ENCODE measurements at regions not wholly inside any gene's neighbourhood (a gene's known extent, or its start where the extent isn't known, plus 50 kb on each side); places are given as distances from the start of the nearest gene placed in this dataset.

GRCh38 chr14:89015016-89015415, 190.6 kb downstream of the TTC8 start:
- no peak for DNase-seq

- DNase-seq: no peak
Observed at GRCh38 chr14:89017417-89017816, 193.0 kb downstream of the TTC8 start.

GRCh38 chr14:89022274-89022673, 197.8 kb downstream of the TTC8 start:
- DNase-seq: no peak

DNA sequence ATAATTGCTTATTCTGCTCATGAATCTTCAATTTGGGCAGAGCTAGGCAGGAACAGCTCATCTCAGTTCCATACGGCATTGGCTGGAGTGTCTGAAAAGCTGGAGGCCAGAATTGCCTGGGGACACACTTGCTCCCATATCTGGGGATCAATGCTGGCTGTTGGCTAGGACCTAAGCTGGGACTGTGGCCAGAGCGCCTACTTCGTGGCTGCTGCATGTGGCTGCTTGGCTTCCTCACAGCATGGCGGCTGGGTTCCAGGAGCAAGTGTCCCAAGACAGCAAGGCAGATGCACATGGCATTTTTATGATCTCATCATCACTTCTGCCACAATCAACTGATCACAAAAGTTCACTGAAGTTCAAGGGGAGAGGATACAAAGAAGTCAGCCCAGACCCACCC, 200.2 kb downstream of the TTC8 start:
- no peak for DNase-seq

DNA sequence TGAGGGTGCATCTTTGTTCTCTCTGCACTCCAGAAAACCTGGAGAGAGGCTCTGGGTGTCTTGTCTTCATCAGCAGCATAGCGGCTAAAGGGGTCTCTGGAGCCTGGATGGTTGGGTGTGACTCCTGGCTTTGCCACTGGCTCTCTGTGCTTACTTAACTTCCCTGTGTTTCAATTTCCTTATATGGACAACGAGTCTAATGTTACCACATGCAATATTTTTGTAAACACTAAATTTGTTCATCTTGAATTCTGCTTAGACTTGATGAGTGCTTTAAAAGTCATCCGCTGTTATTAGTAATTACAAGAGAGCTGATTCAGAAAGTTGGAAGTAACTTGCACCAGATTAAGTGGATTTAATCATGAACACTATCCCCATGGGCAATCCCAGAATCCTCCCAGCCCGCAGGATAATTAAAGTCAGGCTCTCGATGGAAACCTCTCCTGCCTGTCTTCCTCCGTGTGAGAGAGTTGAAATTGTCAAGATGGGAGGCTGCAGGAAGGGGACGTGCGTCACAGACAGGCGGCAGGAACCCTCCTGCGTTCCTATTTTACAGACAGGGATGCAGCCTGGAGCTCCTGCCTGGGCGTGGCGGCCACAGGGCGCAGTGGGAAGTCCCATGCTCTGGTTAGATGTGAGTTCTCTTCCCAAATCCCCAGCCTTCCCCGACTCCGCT, 201.2 kb downstream of the TTC8 start:
- no peak for DNase-seq

DNA sequence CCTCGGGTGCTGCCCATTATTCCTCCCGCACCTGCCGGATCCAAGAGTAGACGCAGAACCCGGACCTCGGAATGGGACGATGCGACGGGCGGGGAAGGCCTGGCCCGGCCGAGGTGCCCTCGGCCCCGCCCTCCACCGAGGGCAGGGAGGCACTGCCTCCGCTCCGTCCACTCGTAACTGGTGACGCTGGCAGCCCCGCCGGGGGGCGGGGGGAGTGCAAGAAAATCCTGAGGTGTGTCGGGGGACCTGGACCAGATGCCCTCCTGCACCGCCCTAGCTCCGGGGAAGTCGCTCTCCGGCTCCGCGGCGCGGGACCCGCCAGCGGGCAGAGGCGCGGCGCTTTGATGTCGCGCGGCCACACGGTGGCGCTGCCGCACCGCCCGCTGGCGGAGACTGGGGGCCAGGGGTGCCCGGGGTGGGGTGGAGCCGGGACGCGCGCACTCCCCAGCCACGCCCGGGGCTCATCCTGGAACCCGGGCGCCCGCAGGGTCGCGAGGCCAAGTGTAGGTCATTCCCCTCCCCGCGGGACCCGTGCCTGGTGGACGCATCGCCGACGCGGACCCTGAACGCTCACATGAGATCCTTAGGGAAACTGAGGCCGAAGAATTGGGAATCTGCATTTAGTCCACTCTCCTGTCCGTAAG, 202.8 kb downstream of the TTC8 start:
- peak; percentile 41 for DNase-seq

- no peak for DNase-seq
Observed at GRCh38 chr14:89028462-89029134, 204.1 kb downstream of the TTC8 start.

DNA sequence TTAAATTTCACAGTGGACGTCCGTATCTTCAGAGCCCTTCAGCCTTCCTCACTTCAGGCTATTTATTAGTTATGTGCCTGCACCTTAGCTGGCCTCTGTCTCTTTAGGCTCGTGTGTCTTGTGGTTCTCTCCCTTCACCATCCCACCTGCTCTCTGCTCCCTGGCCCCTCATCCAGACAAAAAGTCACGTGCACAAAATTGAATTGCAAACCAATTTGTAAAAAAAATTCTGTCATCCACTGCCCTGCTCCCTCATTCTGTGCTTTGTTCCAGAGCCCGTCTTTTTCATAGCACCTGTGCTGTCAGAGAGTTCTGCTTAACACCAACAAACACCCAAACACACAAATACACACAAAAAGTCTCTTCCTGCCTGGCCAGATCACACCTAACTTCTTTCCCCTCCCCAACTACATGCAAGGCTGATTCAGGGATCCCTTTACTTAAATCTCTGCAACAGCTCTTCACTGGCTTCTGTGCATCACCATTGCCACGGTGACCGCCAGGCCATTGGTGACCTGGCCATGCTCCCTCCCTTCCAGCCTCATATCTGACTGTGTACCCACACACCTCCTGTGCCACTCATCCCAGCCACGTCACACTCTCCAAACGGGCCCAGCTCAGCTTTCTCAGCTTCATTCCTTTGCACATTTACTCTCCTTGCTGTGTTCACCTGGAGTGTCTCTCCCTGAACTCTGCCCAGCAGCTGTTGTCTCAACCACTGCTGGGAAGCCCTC, 205.7 kb downstream of the TTC8 start:
- DNase-seq: no peak

DNA sequence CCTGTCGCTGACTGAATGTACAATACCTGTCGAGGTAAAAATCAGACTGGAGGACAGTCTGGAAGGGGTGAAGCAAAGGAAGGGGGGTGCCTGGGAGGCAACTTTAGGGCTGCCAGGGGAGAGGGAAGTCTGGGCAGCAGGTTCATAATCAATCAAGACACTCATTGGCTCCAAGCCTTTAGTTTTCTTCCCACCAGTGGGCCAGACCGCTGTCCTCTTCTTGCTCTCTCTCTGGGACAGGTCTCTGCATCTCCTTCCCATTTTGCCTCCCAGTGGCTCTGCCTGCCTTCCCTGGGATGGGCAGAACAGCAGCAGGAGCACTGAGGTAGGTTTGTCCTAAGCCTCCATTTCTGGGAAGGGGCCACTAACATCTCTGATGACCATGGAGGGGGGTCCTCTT, 206.5 kb downstream of the TTC8 start:
- DNase-seq: no peak

- DNase-seq: no peak
Observed at GRCh38 chr14:89032086-89032649, 207.7 kb downstream of the TTC8 start.

GRCh38 chr14:89033756-89034155, 209.3 kb downstream of the TTC8 start:
- DNase-seq: no peak

DNA sequence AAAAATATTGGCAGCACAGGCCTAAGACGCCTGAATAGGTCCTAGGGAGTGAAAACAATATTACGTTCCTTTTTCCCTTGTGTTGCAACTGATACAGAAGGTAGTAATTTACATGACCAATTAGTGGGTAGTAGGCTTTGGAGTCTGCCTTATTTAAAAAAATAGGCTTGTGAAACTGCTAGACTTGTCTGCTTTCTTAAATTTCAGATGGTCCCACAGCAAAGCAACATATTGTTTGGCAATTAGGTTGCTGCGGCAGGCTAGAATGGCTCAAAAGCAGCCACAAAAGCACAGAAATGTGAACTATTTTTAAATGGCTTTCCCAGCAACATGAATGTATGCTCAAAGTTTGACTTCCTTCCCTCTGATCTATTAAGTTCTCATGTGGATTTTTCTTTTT, 211.9 kb downstream of the TTC8 start:
- no peak for DNase-seq

- no peak for DNase-seq
Observed at GRCh38 chr14:89037065-89037464, 212.6 kb downstream of the TTC8 start.

DNA sequence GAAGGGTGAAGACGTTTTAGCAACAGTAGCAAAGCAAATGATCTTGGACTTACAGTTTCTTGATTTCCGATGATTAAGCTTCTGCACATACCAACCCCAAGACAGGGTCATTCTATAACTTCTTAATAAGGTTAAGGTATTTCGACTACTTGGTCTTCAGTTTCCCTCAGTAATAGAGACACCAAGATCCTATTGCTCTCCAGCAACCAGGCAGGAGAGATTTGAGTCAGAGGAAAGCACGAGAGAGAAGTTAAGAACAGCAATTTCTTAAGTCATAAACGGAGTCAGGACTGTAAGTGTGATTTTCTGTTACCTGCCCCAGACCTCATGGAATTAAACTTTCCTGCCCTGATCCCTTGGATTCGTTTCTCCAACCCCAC, 215.6 kb downstream of the TTC8 start:
- DNase-seq: no peak

GRCh38 chr14:89040460-89041256, 216.2 kb downstream of the TTC8 start:
- DNase-seq: peak; percentile 90

GRCh38 chr14:89041257-89041582, 216.8 kb downstream of the TTC8 start:
- no peak for DNase-seq

- DNase-seq: no peak
Observed at GRCh38 chr14:89042021-89042420, 217.6 kb downstream of the TTC8 start.

- DNase-seq: no peak
Observed at GRCh38 chr14:89053303-89053702, 228.9 kb downstream of the TTC8 start.

DNA sequence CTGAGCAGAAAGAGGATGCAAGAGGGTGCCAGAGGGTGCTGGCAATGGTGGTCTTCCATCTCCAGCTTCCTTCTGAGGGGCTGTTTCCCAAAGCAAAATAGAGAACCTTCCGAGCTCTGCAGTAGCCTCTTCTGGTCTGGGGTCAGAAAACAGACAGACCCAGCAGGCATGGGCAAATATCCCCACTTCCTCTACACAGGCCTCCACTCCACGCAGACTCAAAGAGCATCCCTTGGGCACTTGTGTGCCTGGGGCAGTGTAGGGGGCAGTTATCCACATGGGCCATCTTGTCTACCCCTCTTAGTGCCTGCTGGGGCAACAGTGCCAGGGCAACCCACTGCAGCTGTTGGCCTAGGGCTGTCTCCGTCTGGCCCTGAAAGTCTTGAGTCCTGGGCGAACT, 231.9 kb downstream of the TTC8 start:
- no peak for DNase-seq

GRCh38 chr14:89058697-89059096, 234.2 kb downstream of the TTC8 start:
- DNase-seq: no peak

- DNase-seq: no peak
Observed at GRCh38 chr14:89060191-89060590, 235.7 kb downstream of the TTC8 start.

- DNase-seq: no peak
Observed at GRCh38 chr14:89061696-89062095, 237.2 kb downstream of the TTC8 start.

Data from left kidney (tissue), 1 donor.